ENCODE measurements at regions not wholly inside any gene's neighbourhood (a gene's known extent, or its start where the extent isn't known, plus 50 kb on each side); places are given as distances from the start of the nearest gene placed in this dataset.
"Not testable (repeated sequence)": the region's sequence is repeated elsewhere in the genome, so short reads cannot be mapped to it uniquely, and the experiment has no call there.

DNA sequence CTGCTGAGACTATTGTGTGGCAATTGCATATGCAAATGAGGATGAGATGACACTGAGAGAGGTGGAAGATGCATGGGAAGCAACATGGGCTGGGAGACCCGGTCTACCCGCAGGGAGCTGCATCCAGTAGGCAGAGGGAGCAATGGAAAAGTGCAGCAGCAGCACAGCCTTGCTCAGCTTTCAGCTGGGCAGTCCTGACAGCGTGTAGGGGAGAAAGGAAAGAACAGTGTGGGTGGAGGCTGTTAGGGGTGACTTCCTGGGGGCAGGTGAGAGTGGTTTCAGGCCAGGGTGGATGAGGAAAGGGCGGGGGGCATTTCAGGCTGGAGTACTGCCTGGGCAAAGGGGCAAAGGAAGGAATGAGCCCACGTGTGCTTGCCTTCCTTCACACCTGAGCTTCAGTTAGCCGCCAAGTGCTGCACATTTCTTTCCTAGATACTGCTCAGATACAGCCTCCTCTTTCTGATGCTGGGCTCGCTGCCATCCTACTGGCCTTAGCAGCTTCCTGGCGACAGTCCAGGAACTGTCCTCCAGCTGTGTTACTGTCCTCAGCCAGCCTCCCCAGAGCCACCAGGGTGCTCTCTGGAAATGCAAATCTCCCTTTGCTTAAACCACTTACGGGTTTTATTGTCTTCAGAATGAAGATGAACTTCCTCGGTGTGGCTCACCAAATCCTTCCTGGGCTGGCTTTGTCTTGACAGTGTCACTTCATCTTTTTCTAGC, 276.3 kb downstream of the TSN start:
- Histone ChIP-seq H3K9ac (ENCODE audit: low read length) (no peak overlapping the region), H3K4me3 (ENCODE audit: low read length) (no peak overlapping the region), H3K4me1 (ENCODE audit: control insufficient read depth, insufficient read depth, low read length) (no peaks in the 10 kb centered on the region), H3K27me3 (ENCODE audit: control insufficient read depth, insufficient read depth, low read length) (no peaks in the 10 kb centered on the region), H3K36me3 (ENCODE audit: control insufficient read depth, insufficient read depth, low read length) (no peaks in the 10 kb centered on the region), H3K27ac (ENCODE audit: low read depth, low read length) (no peak overlapping the region)

- Histone ChIP-seq H3K4me1 (ENCODE audit: control insufficient read depth, insufficient read depth, low read length) (no peaks in the 10 kb centered on the region), H3K27ac (ENCODE audit: low read depth, low read length) (no peak overlapping the region), H3K36me3 (ENCODE audit: control insufficient read depth, insufficient read depth, low read length) (no peaks in the 10 kb centered on the region), H3K27me3 (ENCODE audit: control insufficient read depth, insufficient read depth, low read length) (no peaks in the 10 kb centered on the region), H3K4me3 (ENCODE audit: low read length) (no peak overlapping the region), H3K9ac (ENCODE audit: low read length) (no peak overlapping the region)
These were observed 276.8 kb downstream of the TSN start for GRCh38 chr2:122032264-122032645.

GRCh38 chr2:122033778-122034177, 278.3 kb downstream of the TSN start:
- no peaks in the 10 kb centered on the region for H3K27me3 ChIP-seq (ENCODE audit: control insufficient read depth, insufficient read depth, low read length)
- no peak overlapping the region for H3K4me3 ChIP-seq (ENCODE audit: low read length)
- no peak overlapping the region for H3K9ac ChIP-seq (ENCODE audit: low read length)
- no peak overlapping the region for H3K27ac ChIP-seq (ENCODE audit: low read depth, low read length)
- H3K36me3 ChIP-seq (ENCODE audit: control insufficient read depth, insufficient read depth, low read length): no peaks in the 10 kb centered on the region
- H3K4me1 ChIP-seq (ENCODE audit: control insufficient read depth, insufficient read depth, low read length): no peaks in the 10 kb centered on the region

GRCh38 chr2:122034344-122034743, 278.9 kb downstream of the TSN start:
- Histone ChIP-seq H3K4me1 (ENCODE audit: control insufficient read depth, insufficient read depth, low read length) (no peaks in the 10 kb centered on the region), H3K4me3 (ENCODE audit: low read length) (no peak overlapping the region), H3K9ac (ENCODE audit: low read length) (no peak overlapping the region), H3K27me3 (ENCODE audit: control insufficient read depth, insufficient read depth, low read length) (no peaks in the 10 kb centered on the region), H3K27ac (ENCODE audit: low read depth, low read length) (no peak overlapping the region), H3K36me3 (ENCODE audit: control insufficient read depth, insufficient read depth, low read length) (no peaks in the 10 kb centered on the region)

- Histone ChIP-seq H3K27me3 (ENCODE audit: control insufficient read depth, insufficient read depth, low read length) (no peaks in the 10 kb centered on the region), H3K27ac (ENCODE audit: low read depth, low read length) (no peak overlapping the region), H3K9ac (ENCODE audit: low read length) (no peak overlapping the region), H3K4me1 (ENCODE audit: control insufficient read depth, insufficient read depth, low read length) (no peaks in the 10 kb centered on the region), H3K4me3 (ENCODE audit: low read length) (no peak overlapping the region), H3K36me3 (ENCODE audit: control insufficient read depth, insufficient read depth, low read length) (no peaks in the 10 kb centered on the region)
These were observed 279.3 kb downstream of the TSN start for GRCh38 chr2:122034777-122035176.

- not testable (repeated sequence) for H3K4me1 ChIP-seq (ENCODE audit: control insufficient read depth, insufficient read depth, low read length); H3K4me3 ChIP-seq (ENCODE audit: low read length); H3K36me3 ChIP-seq (ENCODE audit: control insufficient read depth, insufficient read depth, low read length); H3K27me3 ChIP-seq (ENCODE audit: control insufficient read depth, insufficient read depth, low read length); H3K9ac ChIP-seq (ENCODE audit: low read length); H3K27ac ChIP-seq (ENCODE audit: low read depth, low read length)
These were observed 283.4 kb downstream of the TSN start for GRCh38 chr2:122038816-122039215.

- H3K4me3 ChIP-seq (ENCODE audit: low read length): no peak overlapping the region
- no peaks in the 10 kb centered on the region for H3K36me3 ChIP-seq (ENCODE audit: control insufficient read depth, insufficient read depth, low read length)
- H3K9ac ChIP-seq (ENCODE audit: low read length): no peak overlapping the region
- H3K4me1 ChIP-seq (ENCODE audit: control insufficient read depth, insufficient read depth, low read length): no peaks in the 10 kb centered on the region
- H3K27ac ChIP-seq (ENCODE audit: low read depth, low read length): no peak overlapping the region
- no peaks in the 10 kb centered on the region for H3K27me3 ChIP-seq (ENCODE audit: control insufficient read depth, insufficient read depth, low read length)
These were observed 286.0 kb downstream of the TSN start for GRCh38 chr2:122041455-122041854.

DNA sequence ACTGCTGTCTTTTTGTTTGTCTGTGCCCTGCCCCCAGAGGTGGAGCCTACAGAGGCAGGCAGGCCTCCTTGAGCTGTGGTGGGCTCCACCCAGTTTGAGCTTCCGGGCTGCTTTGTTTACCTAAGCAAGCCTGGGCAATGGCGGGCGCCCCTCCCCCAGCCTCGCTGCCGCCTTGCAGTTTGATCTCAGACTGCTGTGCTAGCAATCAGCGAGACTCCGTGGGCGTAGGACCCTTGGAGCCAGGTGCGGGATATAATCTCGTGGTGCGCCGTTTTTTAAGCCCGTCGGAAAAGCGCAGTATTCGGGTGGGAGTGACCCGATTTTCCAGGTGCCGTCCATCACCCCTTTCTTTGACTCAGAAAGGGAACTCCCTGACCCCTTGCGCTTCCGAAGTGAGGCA, 296.2 kb downstream of the TSN start:
- not testable (repeated sequence) for H3K36me3 ChIP-seq (ENCODE audit: control insufficient read depth, insufficient read depth, low read length); H3K27ac ChIP-seq (ENCODE audit: low read depth, low read length)

DNA sequence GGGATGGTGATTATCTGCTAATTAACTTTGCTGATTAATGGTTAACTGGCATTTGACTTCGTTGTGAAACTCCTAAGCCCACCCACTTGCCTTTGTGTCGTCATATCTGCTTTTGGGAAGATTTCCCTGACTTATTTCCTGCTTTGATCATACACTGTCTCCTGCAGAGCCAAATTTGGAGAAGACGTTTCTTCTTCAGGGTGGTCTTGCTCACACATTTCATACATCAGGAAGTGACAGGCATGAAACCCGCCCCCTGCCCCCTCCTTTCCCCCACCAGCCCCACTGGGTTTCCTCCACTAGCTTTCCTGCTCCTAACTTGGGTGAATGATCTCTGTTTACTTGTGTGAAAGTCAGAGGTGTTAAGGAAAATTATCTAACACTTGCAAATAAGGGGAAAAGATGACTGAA, 300.1 kb downstream of the TSN start:
- no peak overlapping the region for H3K9ac ChIP-seq (ENCODE audit: low read length)
- no peak overlapping the region for H3K27ac ChIP-seq (ENCODE audit: low read depth, low read length)
- no peak overlapping the region for H3K4me3 ChIP-seq (ENCODE audit: low read length)
- no peaks in the 10 kb centered on the region for H3K4me1 ChIP-seq (ENCODE audit: control insufficient read depth, insufficient read depth, low read length)
- H3K36me3 ChIP-seq (ENCODE audit: control insufficient read depth, insufficient read depth, low read length): no peaks in the 10 kb centered on the region
- H3K27me3 ChIP-seq (ENCODE audit: control insufficient read depth, insufficient read depth, low read length): no peaks in the 10 kb centered on the region

More for the DNA sequence above, 296.2 kb downstream of the TSN start:
- H3K27me3 ChIP-seq (ENCODE audit: control insufficient read depth, insufficient read depth, low read length); H3K9ac ChIP-seq (ENCODE audit: low read length); H3K4me1 ChIP-seq (ENCODE audit: control insufficient read depth, insufficient read depth, low read length); H3K4me3 ChIP-seq (ENCODE audit: low read length): not testable (repeated sequence)

DNA sequence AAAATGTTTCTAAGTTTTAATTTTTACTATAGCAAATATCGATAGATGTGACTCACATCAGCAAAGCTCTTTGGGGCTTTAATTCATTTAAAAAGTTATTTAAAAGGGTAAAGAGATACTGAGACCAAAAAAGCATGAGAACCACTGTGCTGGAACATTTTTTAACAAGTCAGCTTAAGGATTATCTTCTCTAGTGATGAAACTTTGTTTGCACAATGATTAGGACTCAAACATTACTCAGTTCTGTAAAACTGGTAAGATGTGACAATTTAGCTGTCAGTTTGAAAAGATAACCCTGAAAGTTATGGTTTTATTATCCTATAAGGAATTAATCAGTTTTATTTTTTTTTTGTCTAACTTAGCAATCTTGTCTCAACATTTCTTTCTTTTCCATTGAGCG, 301.4 kb downstream of the TSN start:
- no peak overlapping the region for H3K4me3 ChIP-seq (ENCODE audit: low read length)
- H3K27me3 ChIP-seq (ENCODE audit: control insufficient read depth, insufficient read depth, low read length): no peaks in the 10 kb centered on the region
- H3K27ac ChIP-seq (ENCODE audit: low read depth, low read length): no peak overlapping the region
- H3K4me1 ChIP-seq (ENCODE audit: control insufficient read depth, insufficient read depth, low read length): no peaks in the 10 kb centered on the region
- H3K9ac ChIP-seq (ENCODE audit: low read length): no peak overlapping the region
- no peaks in the 10 kb centered on the region for H3K36me3 ChIP-seq (ENCODE audit: control insufficient read depth, insufficient read depth, low read length)

DNA sequence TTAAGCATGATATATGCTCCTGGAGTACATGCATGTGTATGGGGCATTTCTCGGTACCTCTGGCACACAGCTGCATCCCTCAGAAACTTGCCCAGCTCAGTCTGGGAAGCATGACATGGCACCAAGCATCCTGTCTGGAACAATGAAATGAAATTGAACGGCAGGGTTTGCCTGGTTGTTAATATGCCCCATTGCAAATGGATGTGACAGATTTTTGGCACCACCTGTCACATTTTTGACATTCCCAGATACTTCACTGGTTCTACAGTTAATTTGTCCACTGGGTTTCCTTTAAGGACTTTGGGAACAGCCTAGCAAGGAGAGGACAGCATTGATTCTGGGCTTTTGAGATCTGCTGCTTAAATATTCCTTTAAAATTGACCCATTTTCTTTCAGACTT, 305.8 kb downstream of the TSN start:
- no peak overlapping the region for H3K27ac ChIP-seq (ENCODE audit: low read depth, low read length)
- no peak overlapping the region for H3K9ac ChIP-seq (ENCODE audit: low read length)
- no peak overlapping the region for H3K4me3 ChIP-seq (ENCODE audit: low read length)
- no peaks in the 10 kb centered on the region for H3K27me3 ChIP-seq (ENCODE audit: control insufficient read depth, insufficient read depth, low read length)
- no peaks in the 10 kb centered on the region for H3K36me3 ChIP-seq (ENCODE audit: control insufficient read depth, insufficient read depth, low read length)
- no peaks in the 10 kb centered on the region for H3K4me1 ChIP-seq (ENCODE audit: control insufficient read depth, insufficient read depth, low read length)

DNA sequence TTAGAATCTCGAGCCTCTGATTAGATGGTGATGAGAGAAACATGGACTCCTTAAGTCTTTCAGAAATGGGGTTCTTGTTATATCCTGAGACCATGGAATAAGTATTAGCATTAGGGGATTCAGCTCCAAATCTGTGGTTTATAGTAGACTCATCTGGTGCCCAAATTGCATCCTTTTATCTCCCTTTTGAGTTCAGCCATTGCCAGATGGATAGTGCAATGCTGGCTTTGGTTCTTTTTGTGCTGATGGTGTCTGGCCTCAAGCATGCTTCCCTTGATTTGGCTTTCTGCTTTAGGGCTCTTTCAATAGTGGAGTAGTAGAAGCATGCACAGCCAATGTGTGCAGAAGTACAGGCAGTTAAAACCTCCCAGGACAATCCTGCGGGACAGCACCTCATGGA, 306.4 kb downstream of the TSN start:
- H3K36me3 ChIP-seq (ENCODE audit: control insufficient read depth, insufficient read depth, low read length): no peaks in the 10 kb centered on the region
- H3K27ac ChIP-seq (ENCODE audit: low read depth, low read length): no peak overlapping the region

GRCh38 chr2:122062506-122062905, 307.1 kb downstream of the TSN start:
- Histone ChIP-seq H3K27ac (ENCODE audit: low read depth, low read length) (no peak overlapping the region), H3K36me3 (ENCODE audit: control insufficient read depth, insufficient read depth, low read length) (no peaks in the 10 kb centered on the region), H3K4me3 (ENCODE audit: low read length) (no peak overlapping the region), H3K4me1 (ENCODE audit: control insufficient read depth, insufficient read depth, low read length) (no peaks in the 10 kb centered on the region), H3K9ac (ENCODE audit: low read length) (no peak overlapping the region), H3K27me3 (ENCODE audit: control insufficient read depth, insufficient read depth, low read length) (no peaks in the 10 kb centered on the region)

More for the DNA sequence above, 306.4 kb downstream of the TSN start:
- H3K9ac ChIP-seq (ENCODE audit: low read length): no peak overlapping the region
- no peaks in the 10 kb centered on the region for H3K27me3 ChIP-seq (ENCODE audit: control insufficient read depth, insufficient read depth, low read length)
- no peaks in the 10 kb centered on the region for H3K4me1 ChIP-seq (ENCODE audit: control insufficient read depth, insufficient read depth, low read length)
- no peak overlapping the region for H3K4me3 ChIP-seq (ENCODE audit: low read length)

All from rectal smooth muscle tissue (tissue), 1 donor.